ENCODE measurements at regions not wholly inside any gene's neighbourhood (a gene's known extent, or its start where the extent isn't known, plus 50 kb on each side); places are given as distances from the start of the nearest gene placed in this dataset.

DNA sequence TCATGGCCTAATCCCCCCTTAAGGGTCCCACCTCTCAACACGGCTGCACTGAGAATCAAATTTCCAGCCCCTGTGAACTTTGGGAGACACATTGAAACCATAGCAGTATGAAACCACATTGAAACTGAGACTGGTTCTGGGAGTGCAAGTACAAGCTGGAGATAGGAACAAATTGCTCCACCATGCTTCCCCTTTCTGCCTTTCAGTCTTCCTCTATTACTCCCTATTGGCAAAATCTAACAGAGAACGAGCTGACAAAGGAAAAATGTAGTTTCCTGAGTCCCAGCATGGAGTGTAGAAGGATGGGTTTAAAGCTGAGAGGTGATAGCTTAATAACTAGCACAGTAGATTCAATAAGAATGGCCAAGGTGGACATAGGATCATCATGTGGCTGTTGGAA is 161.7 kb upstream of the RPL34 start:
- Histone ChIP-seq H3K9me3 (ENCODE audit: severe bottlenecking) (no peaks in the 10 kb centered on the region), H3K27me3 (ENCODE audit: insufficient read depth, poor library complexity, severe bottlenecking) (no peaks in the 10 kb centered on the region), H3K4me3 (ENCODE audit: severe bottlenecking) (no peak overlapping the region), H3K36me3 (ENCODE audit: low read depth) (no peaks in the 10 kb centered on the region), H3K27ac (ENCODE audit: poor library complexity, severe bottlenecking) (no peak overlapping the region), H3K4me1 (ENCODE audit: insufficient read depth, poor library complexity, severe bottlenecking) (no peaks in the 10 kb centered on the region)
- DNase-seq (ENCODE audit: low spot score): no peak
- no peak for ATAC-seq (ENCODE audit: low read depth)
- TF ChIP-seq, protein P1, sequence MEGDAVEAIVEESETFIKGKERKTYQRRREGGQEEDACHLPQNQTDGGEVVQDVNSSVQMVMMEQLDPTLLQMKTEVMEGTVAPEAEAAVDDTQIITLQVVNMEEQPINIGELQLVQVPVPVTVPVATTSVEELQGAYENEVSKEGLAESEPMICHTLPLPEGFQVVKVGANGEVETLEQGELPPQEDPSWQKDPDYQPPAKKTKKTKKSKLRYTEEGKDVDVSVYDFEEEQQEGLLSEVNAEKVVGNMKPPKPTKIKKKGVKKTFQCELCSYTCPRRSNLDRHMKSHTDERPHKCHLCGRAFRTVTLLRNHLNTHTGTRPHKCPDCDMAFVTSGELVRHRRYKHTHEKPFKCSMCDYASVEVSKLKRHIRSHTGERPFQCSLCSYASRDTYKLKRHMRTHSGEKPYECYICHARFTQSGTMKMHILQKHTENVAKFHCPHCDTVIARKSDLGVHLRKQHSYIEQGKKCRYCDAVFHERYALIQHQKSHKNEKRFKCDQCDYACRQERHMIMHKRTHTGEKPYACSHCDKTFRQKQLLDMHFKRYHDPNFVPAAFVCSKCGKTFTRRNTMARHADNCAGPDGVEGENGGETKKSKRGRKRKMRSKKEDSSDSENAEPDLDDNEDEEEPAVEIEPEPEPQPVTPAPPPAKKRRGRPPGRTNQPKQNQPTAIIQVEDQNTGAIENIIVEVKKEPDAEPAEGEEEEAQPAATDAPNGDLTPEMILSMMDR (IDR thresholded peaks at IDR 0.05; ENCODE audit: poor library complexity, severe bottlenecking): no peak

DNA sequence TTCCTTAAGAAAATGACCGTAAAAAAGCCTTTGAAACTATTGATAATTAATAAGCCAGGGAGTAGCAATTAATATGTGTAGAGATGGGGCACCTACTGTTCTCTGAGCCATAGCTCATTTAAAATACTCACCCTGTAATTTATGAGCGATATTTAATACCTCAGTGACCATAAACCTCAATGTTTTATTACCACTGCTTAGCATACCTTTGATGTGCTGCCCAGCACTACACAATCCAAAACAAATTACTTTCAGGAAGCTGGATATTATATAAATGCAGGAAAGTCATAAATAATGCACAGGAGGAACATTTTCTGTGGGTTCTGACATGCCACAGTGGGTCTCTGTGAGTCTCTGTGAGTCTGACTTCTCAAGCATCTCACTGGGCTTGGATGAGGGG is 166.1 kb upstream of the RPL34 start:
- no peaks in the 10 kb centered on the region for H3K27me3 ChIP-seq (ENCODE audit: insufficient read depth, poor library complexity, severe bottlenecking)
- ATAC-seq (ENCODE audit: low read depth) (no peak), DNase-seq (ENCODE audit: low spot score) (no peak)
- H3K9me3 ChIP-seq (ENCODE audit: severe bottlenecking): no peaks in the 10 kb centered on the region
- TF ChIP-seq, protein P1 (IDR thresholded peaks at IDR 0.05; ENCODE audit: poor library complexity, severe bottlenecking): no peak
- H3K4me1 ChIP-seq (ENCODE audit: insufficient read depth, poor library complexity, severe bottlenecking): no peaks in the 10 kb centered on the region
- H3K27ac ChIP-seq (ENCODE audit: poor library complexity, severe bottlenecking): no peak overlapping the region
- no peak overlapping the region for H3K4me3 ChIP-seq (ENCODE audit: severe bottlenecking)
- no peaks in the 10 kb centered on the region for H3K36me3 ChIP-seq (ENCODE audit: low read depth)

- H3K36me3 ChIP-seq (ENCODE audit: low read depth): no peaks in the 10 kb centered on the region
- no peaks in the 10 kb centered on the region for H3K9me3 ChIP-seq (ENCODE audit: severe bottlenecking)
- ATAC-seq (ENCODE audit: low read depth) (no peak), DNase-seq (ENCODE audit: low spot score) (no peak)
- no peaks in the 10 kb centered on the region for H3K4me1 ChIP-seq (ENCODE audit: insufficient read depth, poor library complexity, severe bottlenecking)
- no peaks in the 10 kb centered on the region for H3K27me3 ChIP-seq (ENCODE audit: insufficient read depth, poor library complexity, severe bottlenecking)
- TF ChIP-seq, protein P1 (IDR thresholded peaks at IDR 0.05; ENCODE audit: poor library complexity, severe bottlenecking): no peak
- H3K4me3 ChIP-seq (ENCODE audit: severe bottlenecking): no peak overlapping the region
- no peak overlapping the region for H3K27ac ChIP-seq (ENCODE audit: poor library complexity, severe bottlenecking)
Observed at GRCh38 chr4:108453366-108453765, 167.0 kb upstream of the RPL34 start.

DNA sequence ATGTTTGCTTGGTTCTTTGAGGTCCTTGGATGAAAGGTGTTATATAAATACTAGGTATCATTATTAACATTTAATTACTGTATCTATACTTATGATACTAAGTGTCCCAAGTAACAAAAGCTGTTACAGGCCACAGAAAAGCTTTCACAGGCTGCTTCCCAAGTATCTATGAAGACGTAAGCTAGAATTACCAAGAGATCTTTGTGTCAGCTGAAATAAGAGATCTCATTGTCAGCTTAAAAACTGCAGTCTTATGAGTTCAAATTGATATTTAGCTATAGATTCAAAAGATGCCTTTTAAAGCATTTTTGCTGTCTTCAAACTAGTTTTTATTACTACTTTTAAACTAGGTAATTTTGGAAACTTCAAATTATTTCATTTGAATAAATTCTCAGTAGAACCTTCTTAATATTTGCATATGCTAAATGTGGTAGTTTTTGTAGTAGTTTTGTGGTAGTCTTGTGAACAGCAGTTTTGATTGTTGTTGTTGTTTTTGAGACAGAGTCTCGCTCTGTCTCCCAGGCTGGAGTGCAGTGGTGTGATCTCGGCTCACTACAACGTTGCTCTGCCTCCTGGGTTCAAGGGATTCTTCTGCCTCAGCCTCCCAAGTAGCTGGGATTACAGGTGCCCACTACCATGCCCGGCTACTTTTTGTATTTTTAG is 170.0 kb upstream of the RPL34 start:
- Histone ChIP-seq H3K4me1 (ENCODE audit: insufficient read depth, poor library complexity, severe bottlenecking) (no peaks in the 10 kb centered on the region), H3K27ac (ENCODE audit: poor library complexity, severe bottlenecking) (no peak overlapping the region), H3K9me3 (ENCODE audit: severe bottlenecking) (no peaks in the 10 kb centered on the region), H3K36me3 (ENCODE audit: low read depth) (no peaks in the 10 kb centered on the region), H3K27me3 (ENCODE audit: insufficient read depth, poor library complexity, severe bottlenecking) (no peaks in the 10 kb centered on the region), H3K4me3 (ENCODE audit: severe bottlenecking) (no peak overlapping the region)
- ATAC-seq (ENCODE audit: low read depth) (no peak), DNase-seq (ENCODE audit: low spot score) (no peak)
- TF ChIP-seq, protein P1 (IDR thresholded peaks at IDR 0.05; ENCODE audit: poor library complexity, severe bottlenecking): no peak

DNA sequence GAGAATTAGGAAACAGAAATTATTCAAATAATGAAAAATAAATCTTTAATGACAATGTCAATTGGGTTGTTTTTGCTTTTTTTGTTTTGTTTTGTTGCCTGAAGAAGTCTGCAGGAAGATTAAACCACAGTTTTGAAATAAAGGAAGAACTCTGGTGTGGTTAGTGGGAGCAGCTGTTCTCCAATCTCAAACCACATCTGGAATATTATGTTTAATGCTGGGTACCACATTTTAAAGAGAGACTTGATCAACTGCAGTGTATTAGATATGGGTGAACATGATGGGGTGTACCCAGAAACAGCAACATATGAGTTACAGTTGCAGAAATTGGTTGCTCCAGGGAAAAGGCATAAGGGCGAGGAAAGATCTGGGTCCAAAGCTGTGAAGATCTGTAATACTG is 171.2 kb upstream of the RPL34 start:
- no peaks in the 10 kb centered on the region for H3K9me3 ChIP-seq (ENCODE audit: severe bottlenecking)
- H3K4me1 ChIP-seq (ENCODE audit: insufficient read depth, poor library complexity, severe bottlenecking): no peaks in the 10 kb centered on the region
- no peak overlapping the region for H3K27ac ChIP-seq (ENCODE audit: poor library complexity, severe bottlenecking)
- TF ChIP-seq, protein P1 (IDR thresholded peaks at IDR 0.05; ENCODE audit: poor library complexity, severe bottlenecking): no peak
- H3K4me3 ChIP-seq (ENCODE audit: severe bottlenecking): no peak overlapping the region
- H3K27me3 ChIP-seq (ENCODE audit: insufficient read depth, poor library complexity, severe bottlenecking): no peaks in the 10 kb centered on the region
- DNase-seq (ENCODE audit: low spot score): no peak
- H3K36me3 ChIP-seq (ENCODE audit: low read depth): no peaks in the 10 kb centered on the region
- ATAC-seq (ENCODE audit: low read depth): no peak

Data from RWPE2 (cell line).